Upper lobe of left lung (tissue), 4 donors: ENCODE measurements at regions not wholly inside any gene's neighbourhood (a gene's known extent, or its start where the extent isn't known, plus 50 kb on each side); places are given as distances from the start of the nearest gene placed in this dataset.

Source experiments
- EP300 ChIP-seq, 4 donors: sonication (generic); formaldehyde crosslinking; IDR thresholded peaks; one replicate each; pipeline ENCODE4 v1.5.1; 2017; ENCODE audit warnings: antibody characterized with exemption in 4 of 4, control low read depth in 2 of 4
- POLR2A ChIP-seq, 4 donors: fragments of 450-650 bp; IDR thresholded peaks; one replicate each; pipeline ENCODE4 v1.5.1; 2016 to 2017; ENCODE audit warnings: antibody characterized with exemption in 4 of 4, mild to moderate bottlenecking in 2 of 4
- POLR2AphosphoS5 ChIP-seq, 2 donors: sonication (generic); formaldehyde crosslinking; IDR thresholded peaks; one replicate each; pipeline ENCODE4 v1.5.1; 2017; ENCODE audit warnings: antibody characterized with exemption in 2 of 2
- TF ChIP-seq, protein P1 (sequence below), 6 experiments: fragments of 450-650 bp in 4 of 6; fragments of 200-600 bp in 2 of 6; sonication (generic) in 2 of 6; IDR thresholded peaks; one replicate each; pipeline ENCODE4 v1.5.1; 2016 to 2019; ENCODE audit warnings: antibody characterized with exemption in 6 of 6

DNA sequence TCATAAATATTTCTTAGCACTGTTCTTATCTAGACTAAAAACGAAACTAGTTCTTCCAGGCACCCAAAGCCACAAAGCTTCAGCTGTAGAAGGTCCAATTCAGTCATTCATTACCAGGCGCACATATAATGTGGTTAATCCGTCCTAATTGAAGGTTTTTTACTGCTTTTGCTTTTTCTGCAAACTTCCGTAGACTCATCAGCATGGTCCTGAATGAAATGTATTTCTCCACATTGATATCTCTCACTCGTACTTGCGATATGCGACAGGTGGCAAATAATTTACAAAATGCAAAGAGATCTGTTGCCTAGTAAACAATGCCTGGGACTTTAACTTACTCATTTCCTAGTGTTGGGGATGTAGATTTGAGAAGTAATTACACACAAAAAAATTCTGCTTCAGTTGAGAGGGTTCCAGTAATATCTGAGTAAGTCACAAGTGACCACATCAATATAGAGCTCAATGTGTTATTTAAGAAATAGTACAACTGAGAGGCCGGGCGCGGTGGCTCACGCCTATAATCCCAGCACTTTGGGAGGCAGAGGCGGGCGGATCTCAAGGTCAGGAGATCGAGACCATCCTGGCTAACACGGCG is 75.0 kb upstream of the MBNL1 start:
- TF ChIP-seq, protein P1, sequence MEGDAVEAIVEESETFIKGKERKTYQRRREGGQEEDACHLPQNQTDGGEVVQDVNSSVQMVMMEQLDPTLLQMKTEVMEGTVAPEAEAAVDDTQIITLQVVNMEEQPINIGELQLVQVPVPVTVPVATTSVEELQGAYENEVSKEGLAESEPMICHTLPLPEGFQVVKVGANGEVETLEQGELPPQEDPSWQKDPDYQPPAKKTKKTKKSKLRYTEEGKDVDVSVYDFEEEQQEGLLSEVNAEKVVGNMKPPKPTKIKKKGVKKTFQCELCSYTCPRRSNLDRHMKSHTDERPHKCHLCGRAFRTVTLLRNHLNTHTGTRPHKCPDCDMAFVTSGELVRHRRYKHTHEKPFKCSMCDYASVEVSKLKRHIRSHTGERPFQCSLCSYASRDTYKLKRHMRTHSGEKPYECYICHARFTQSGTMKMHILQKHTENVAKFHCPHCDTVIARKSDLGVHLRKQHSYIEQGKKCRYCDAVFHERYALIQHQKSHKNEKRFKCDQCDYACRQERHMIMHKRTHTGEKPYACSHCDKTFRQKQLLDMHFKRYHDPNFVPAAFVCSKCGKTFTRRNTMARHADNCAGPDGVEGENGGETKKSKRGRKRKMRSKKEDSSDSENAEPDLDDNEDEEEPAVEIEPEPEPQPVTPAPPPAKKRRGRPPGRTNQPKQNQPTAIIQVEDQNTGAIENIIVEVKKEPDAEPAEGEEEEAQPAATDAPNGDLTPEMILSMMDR (IDR thresholded peaks at IDR 0.05), result no peak
- TF ChIP-seq POLR2AphosphoS5 (IDR thresholded peaks at IDR 0.05) (no peak), EP300 (IDR thresholded peaks at IDR 0.05) (no peak), POLR2A (IDR thresholded peaks at IDR 0.05) (no peak)
